CD4-positive, alpha-beta memory T cell (primary cell): ENCODE measurements at regions not wholly inside any gene's neighbourhood (a gene's known extent, or its start where the extent isn't known, plus 50 kb on each side); places are given as distances from the start of the nearest gene placed in this dataset.
A peak's percentile ranks its signal among the peaks of the same experiment; 100 is the strongest.

Experiments used
- CTCF ChIA-PET: fragments of 350-600 bp; sonication (Branson Sonifier 250); formaldehyde crosslinking; loops from one replicate; lab custom pipeline; 2021; ENCODE audit warnings: inconsistent platforms; ENCODE audit not compliant: partially characterized antibody; lab: Charles Lee
- POLR2A ChIA-PET: fragments of 350-600 bp; sonication (Branson Sonifier 250); formaldehyde crosslinking; loops from one replicate; lab custom pipeline; 2021; ENCODE audit not compliant: partially characterized antibody; lab: Charles Lee
- DNase-seq, 5 donors: peaks; one replicate each; pipeline versions ENCODE4 v3.0.0 to v3.0.0-alpha.2; 2020 to 2022; ENCODE audit warnings: mixed read lengths in 1 of 5
- H3K27ac ChIP-seq: one replicate; pipeline ENCODE4 v1.7.0; 2013; ENCODE audit warnings: low read depth, low read length
- H3K27me3 ChIP-seq: 2 replicates; pipeline ENCODE4 v1.7.0; 2013; ENCODE audit warnings: mild to moderate bottlenecking, low read length, moderate library complexity; ENCODE audit not compliant: insufficient read depth
- H3K36me3 ChIP-seq: 2 replicates; pipeline ENCODE4 v1.7.0; 2013; ENCODE audit warnings: mild to moderate bottlenecking, low read length, moderate library complexity; ENCODE audit not compliant: insufficient read depth
- H3K4me1 ChIP-seq: 2 replicates; pipeline ENCODE4 v1.7.0; 2013; ENCODE audit warnings: mild to moderate bottlenecking, low read length, moderate library complexity; ENCODE audit not compliant: insufficient read depth
- H3K4me3 ChIP-seq, 2 donors: one replicate each; pipeline ENCODE4 v1.7.0; 2013; ENCODE audit warnings: low read length in 2 of 2, mild to moderate bottlenecking in 1 of 2
- H3K9me3 ChIP-seq, 2 donors: one replicate each; pipeline ENCODE4 v1.7.0; 2013; ENCODE audit warnings: low read length in 2 of 2, control low read depth in 1 of 2; ENCODE audit not compliant: control insufficient read depth in 1 of 2
- H3K27ac Mint-ChIP-seq, 7 donors: one replicate each; pipeline ENCODE4 v1.8.0; 2020 to 2021; ENCODE audit warnings: mixed read lengths in 7 of 7, mild to moderate bottlenecking in 6 of 7, inconsistent platforms in 3 of 7, moderate library complexity in 3 of 7
- H3K27me3 Mint-ChIP-seq, 2 donors: one replicate each; pipeline ENCODE4 v1.8.0; 2020 to 2021; ENCODE audit warnings: mixed read lengths in 2 of 2
- H3K36me3 Mint-ChIP-seq, 2 donors: one replicate each; pipeline ENCODE4 v1.8.0; 2020 to 2021; ENCODE audit warnings: mixed read lengths in 2 of 2, inconsistent platforms in 1 of 2, mild to moderate bottlenecking in 1 of 2
- H3K4me1 Mint-ChIP-seq, 4 donors: one replicate each; pipeline ENCODE4 v1.8.0; 2020 to 2021; ENCODE audit warnings: mixed read lengths in 4 of 4, mild to moderate bottlenecking in 1 of 4
- H3K4me3 Mint-ChIP-seq, 8 donors: one replicate each; pipeline ENCODE4 v1.8.0; 2020 to 2021; ENCODE audit warnings: mixed read lengths in 8 of 8, mild to moderate bottlenecking in 7 of 8, moderate library complexity in 6 of 8, inconsistent platforms in 3 of 8
- H3K9me3 Mint-ChIP-seq, 8 donors: one replicate each; pipeline ENCODE4 v1.8.0; 2020 to 2021; ENCODE audit warnings: mixed read lengths in 8 of 8, mild to moderate bottlenecking in 5 of 8, inconsistent platforms in 3 of 8, moderate library complexity in 1 of 8
- intact Hi-C: fragments of 100-400 bp; cut with micrococcal nuclease; formaldehyde crosslinking; loops from one replicate; pipeline ENCODE4 v1.15.1; 2023

- no peaks in the 10 kb centered on the region for H3K4me1 Mint-ChIP-seq
- Histone ChIP-seq H3K27ac (no peak overlapping the region), H3K9me3 (no peaks in the 10 kb centered on the region), H3K4me1 (no peaks in the 10 kb centered on the region), H3K36me3 (no peaks in the 10 kb centered on the region), H3K27me3 (no peaks in the 10 kb centered on the region), H3K4me3 (no peak overlapping the region)
- H3K27ac Mint-ChIP-seq = no peak overlapping the region
- DNase-seq = no peak
- ChIA-PET POLR2A (no interaction called here), CTCF (no interaction called here)
- intact Hi-C loops = no loop called here
- H3K4me3 Mint-ChIP-seq = no peak overlapping the region
- H3K9me3 Mint-ChIP-seq = peaks cover 0 to 4% (median 0%) of the 10 kb centered on the region in 8 donors
- peaks cover 2 to 7% of the 10 kb centered on the region in 2 donors for H3K27me3 Mint-ChIP-seq
- H3K36me3 Mint-ChIP-seq = no peaks in the 10 kb centered on the region
Observed at GRCh38 chr11:27839226-27839913, 139.1 kb upstream of the BDNF start.

DNA sequence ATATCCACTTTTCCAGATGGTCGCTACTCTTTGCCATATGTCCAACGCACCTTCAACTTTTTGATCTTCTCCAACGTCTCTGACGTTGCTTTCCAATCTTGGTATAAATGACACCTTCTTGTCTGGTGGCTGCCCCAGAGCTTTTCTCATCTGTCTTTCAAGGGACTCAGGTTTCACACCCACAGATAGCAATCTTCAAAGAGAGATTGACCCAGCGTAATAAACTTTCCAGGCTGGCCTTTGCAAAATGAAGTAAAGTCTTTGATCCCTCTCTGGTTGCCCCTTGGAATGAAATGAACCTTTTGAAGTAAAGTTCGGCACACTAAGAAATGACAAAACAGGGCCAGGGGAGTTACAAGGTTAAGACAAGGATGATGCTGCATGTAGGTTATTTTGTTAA lies 138.4 kb upstream of the BDNF start:
- Histone ChIP-seq H3K27me3 (no peaks in the 10 kb centered on the region), H3K36me3 (no peaks in the 10 kb centered on the region), H3K4me3 (no peak overlapping the region), H3K9me3 (no peaks in the 10 kb centered on the region), H3K27ac (no peak overlapping the region), H3K4me1 (no peaks in the 10 kb centered on the region)
- intact Hi-C loops = no loop called here
- H3K9me3 Mint-ChIP-seq = peaks cover 0 to 4% (median 0%) of the 10 kb centered on the region in 8 donors
- no peak for DNase-seq
- no peak overlapping the region for H3K4me3 Mint-ChIP-seq
- POLR2A ChIA-PET = no interaction called here
- no peaks in the 10 kb centered on the region for H3K36me3 Mint-ChIP-seq
- peaks cover 2 to 7% of the 10 kb centered on the region in 2 donors for H3K27me3 Mint-ChIP-seq
- H3K27ac Mint-ChIP-seq = no peak overlapping the region
- CTCF ChIA-PET = no interaction called here
- no peaks in the 10 kb centered on the region for H3K4me1 Mint-ChIP-seq

DNA sequence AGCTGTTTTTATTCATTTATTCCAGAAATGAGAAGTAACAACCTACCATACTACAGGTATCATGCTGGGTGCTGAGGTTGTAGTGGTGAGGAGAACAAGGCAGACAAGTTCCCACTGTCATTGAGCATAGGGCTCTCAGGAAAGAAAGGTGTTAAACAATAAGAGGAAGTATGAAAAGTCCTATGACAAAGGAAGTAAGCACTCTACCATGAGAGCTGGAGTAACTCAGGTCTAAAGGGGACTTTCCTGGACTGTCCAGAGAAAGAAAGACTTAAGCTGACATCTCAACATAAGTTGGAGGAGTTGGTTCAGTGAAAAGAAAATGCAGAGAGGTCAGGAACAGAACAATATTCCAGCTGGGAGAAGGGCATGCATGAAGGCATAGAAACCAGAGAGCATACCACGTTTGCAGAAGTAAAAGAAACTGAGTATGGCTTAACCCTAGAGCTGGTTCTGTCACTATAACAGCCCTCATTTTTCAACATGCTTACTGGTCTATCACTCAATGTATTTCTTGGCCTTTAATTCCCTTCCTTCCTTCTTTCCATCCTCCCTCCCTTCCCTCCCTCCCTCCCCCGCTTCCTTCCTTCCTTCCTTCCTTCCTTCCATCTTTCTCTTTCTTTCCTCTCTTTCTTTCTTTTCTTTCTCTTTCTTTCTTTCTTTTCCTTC lies 137.8 kb upstream of the BDNF start:
- no peaks in the 10 kb centered on the region for H3K4me1 Mint-ChIP-seq
- no peak for DNase-seq
- POLR2A ChIA-PET = no interaction called here
- CTCF ChIA-PET = no interaction called here
- peaks cover 0 to 4% (median under 1%) of the 10 kb centered on the region in 8 donors for H3K9me3 Mint-ChIP-seq
- H3K36me3 ChIP-seq = no peaks in the 10 kb centered on the region
- no peaks in the 10 kb centered on the region for H3K27me3 ChIP-seq
- peak overlapping the region in 1 of 8 donors; percentile 48 for H3K4me3 Mint-ChIP-seq
- no peak overlapping the region for H3K27ac ChIP-seq
- H3K27ac Mint-ChIP-seq = no peak overlapping the region
- H3K9me3 ChIP-seq = no peaks in the 10 kb centered on the region
- no peaks in the 10 kb centered on the region for H3K4me1 ChIP-seq
- H3K4me3 ChIP-seq = no peak overlapping the region
- intact Hi-C loops = no loop called here
- peaks cover 2 to 7% of the 10 kb centered on the region in 2 donors for H3K27me3 Mint-ChIP-seq
- H3K36me3 Mint-ChIP-seq = no peaks in the 10 kb centered on the region

DNA sequence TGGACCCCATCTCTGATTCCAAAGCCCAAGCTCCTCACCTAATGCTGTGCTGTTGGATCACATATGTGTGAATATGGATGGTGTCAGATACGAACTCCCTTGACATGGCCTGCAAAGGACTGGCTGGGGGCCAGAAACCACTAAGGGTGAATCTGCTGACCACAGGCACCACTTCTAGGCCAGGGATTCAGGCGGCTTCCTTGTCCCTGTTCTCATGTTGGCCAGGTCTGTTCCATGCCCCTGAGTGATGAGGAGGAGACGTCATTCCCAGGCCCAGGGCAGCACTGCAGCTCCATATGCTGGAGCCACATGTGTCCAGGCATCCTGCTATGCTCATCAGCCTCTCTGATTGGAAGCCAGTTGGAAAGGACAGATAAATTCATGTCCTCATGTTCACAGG lies 130.0 kb upstream of the BDNF start:
- DNase-seq = no peak
- H3K27me3 ChIP-seq = no peaks in the 10 kb centered on the region
- ChIA-PET CTCF (no interaction called here), POLR2A (no interaction called here)
- no peak overlapping the region for H3K27ac ChIP-seq
- intact Hi-C loops = no loop called here
- H3K9me3 ChIP-seq = no peaks in the 10 kb centered on the region
- H3K36me3 Mint-ChIP-seq = no peaks in the 10 kb centered on the region
- no peaks in the 10 kb centered on the region for H3K4me1 Mint-ChIP-seq
- H3K4me3 ChIP-seq = no peak overlapping the region
- H3K9me3 Mint-ChIP-seq = peaks cover 0 to 4% (median 3%) of the 10 kb centered on the region in 8 donors
- no peak overlapping the region for H3K27ac Mint-ChIP-seq
- H3K36me3 ChIP-seq = no peaks in the 10 kb centered on the region
- H3K4me3 Mint-ChIP-seq = no peak overlapping the region
- no peaks in the 10 kb centered on the region for H3K4me1 ChIP-seq
- H3K27me3 Mint-ChIP-seq = peaks cover 0 to 8% of the 10 kb centered on the region in 2 donors

DNA sequence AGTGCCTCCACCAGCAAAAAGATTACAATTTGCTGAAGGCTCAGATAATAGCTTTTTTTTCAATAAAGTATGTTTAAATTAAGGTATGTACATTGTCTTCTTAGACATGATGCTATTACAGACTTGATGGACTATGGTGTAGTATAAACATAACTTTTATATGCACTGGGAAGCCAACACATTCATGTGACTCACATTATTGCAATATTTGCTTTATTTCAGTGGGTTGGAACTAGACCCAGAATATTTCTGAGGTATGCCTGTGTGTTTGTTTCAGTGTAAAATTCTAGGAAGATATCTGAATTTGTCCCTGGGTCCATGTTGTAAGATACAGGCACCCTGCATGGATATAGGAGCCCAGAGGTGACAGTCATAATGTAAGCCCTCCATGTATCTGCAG lies 120.0 kb upstream of the BDNF start:
- H3K27ac ChIP-seq = no peak overlapping the region
- no peak overlapping the region for H3K27ac Mint-ChIP-seq

GRCh38 chr11:27816197-27816596 lies 115.9 kb upstream of the BDNF start:
- Histone ChIP-seq H3K4me1 (no peaks in the 10 kb centered on the region), H3K27me3 (no peaks in the 10 kb centered on the region), H3K36me3 (no peaks in the 10 kb centered on the region), H3K27ac (no peak overlapping the region), H3K4me3 (no peak overlapping the region), H3K9me3 (no peaks in the 10 kb centered on the region)
- no peak for DNase-seq
- peaks cover 0 to 3% (median 0%) of the 10 kb centered on the region in 8 donors for H3K9me3 Mint-ChIP-seq
- no peak overlapping the region for H3K27ac Mint-ChIP-seq
- POLR2A ChIA-PET = no interaction called here
- CTCF ChIA-PET = no interaction called here
- H3K4me3 Mint-ChIP-seq = no peak overlapping the region
- H3K36me3 Mint-ChIP-seq = no peaks in the 10 kb centered on the region
- no peaks in the 10 kb centered on the region for H3K4me1 Mint-ChIP-seq
- H3K27me3 Mint-ChIP-seq = peaks cover 0 to 1% of the 10 kb centered on the region in 2 donors
- intact Hi-C loops = no loop called here

More for the DNA sequence above, 120.0 kb upstream of the BDNF start:
- intact Hi-C loops = no loop called here
- Mint-ChIP-seq H3K9me3 (peaks cover 0 to 8% (median 0%) of the 10 kb centered on the region in 8 donors), H3K4me1 (no peaks in the 10 kb centered on the region), H3K36me3 (no peaks in the 10 kb centered on the region), H3K27me3 (peaks cover 0 to 1% of the 10 kb centered on the region in 2 donors), H3K4me3 (no peak overlapping the region)
- ChIA-PET CTCF (interaction anchor here (0.6 kb wide), 1 partner anchor 1090 kb away, joined by 3 read pairs; no protein-coding TSS in a partner anchor), POLR2A (no interaction called here)
- Histone ChIP-seq H3K4me1 (no peaks in the 10 kb centered on the region), H3K36me3 (no peaks in the 10 kb centered on the region), H3K4me3 (no peak overlapping the region), H3K27me3 (no peaks in the 10 kb centered on the region), H3K9me3 (no peaks in the 10 kb centered on the region)
- no peak for DNase-seq

DNA sequence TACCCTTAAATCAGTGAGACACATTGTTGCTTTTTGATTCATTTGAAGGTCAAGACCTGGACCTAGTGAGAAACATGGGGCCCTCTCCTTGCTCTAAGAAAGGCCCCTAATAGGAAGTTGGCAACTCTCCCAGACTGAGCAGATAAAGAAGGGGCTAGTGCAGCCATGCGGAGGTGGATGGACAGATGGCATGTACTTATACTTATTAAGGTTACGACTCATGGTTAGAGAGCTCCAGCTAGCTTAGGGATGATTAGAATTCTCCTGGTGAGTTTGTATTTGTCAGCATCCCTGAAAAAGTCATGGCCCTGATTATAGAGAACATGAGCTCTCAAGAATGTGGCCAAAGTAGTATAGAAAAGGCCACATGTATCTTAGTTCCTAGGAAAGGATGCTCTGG lies 112.1 kb upstream of the BDNF start:
- ChIA-PET POLR2A (no interaction called here), CTCF (no interaction called here)
- Mint-ChIP-seq H3K9me3 (peaks cover 0 to 3% (median 0%) of the 10 kb centered on the region in 8 donors), H3K36me3 (no peaks in the 10 kb centered on the region), H3K4me3 (no peak overlapping the region), H3K27ac (no peak overlapping the region), H3K4me1 (no peaks in the 10 kb centered on the region), H3K27me3 (peaks cover 0 to 1% of the 10 kb centered on the region in 2 donors)
- intact Hi-C loops = no loop called here
- Histone ChIP-seq H3K4me1 (no peaks in the 10 kb centered on the region), H3K27ac (no peak overlapping the region), H3K36me3 (no peaks in the 10 kb centered on the region), H3K4me3 (no peak overlapping the region), H3K27me3 (no peaks in the 10 kb centered on the region), H3K9me3 (no peaks in the 10 kb centered on the region)
- DNase-seq = no peak
